OCI-LY3 (cell line): ENCODE measurements at regions not wholly inside any gene's neighbourhood (a gene's known extent, or its start where the extent isn't known, plus 50 kb on each side); places are given as distances from the start of the nearest gene placed in this dataset.

Experiments
- H2AFZ ChIP-seq: fragments of 200-600, 300-600 bp; shearing (Covaris generic); 2 replicates; pipeline ENCODE4 v1.6.0; 2014; ENCODE audit warnings: antibody characterized with exemption, low read depth, low read length
- H3K27ac ChIP-seq: fragments of 200-600, 300-600 bp; sonication (generic); 2 replicates; pipeline ENCODE4 v1.5.1; 2014; ENCODE audit warnings: mild to moderate bottlenecking, low read length, moderate library complexity, mixed read lengths
- H3K27me3 ChIP-seq: fragments of 200-600, 300-600 bp; sonication (generic); 2 replicates; pipeline ENCODE4 v1.6.1; 2014; ENCODE audit warnings: low read depth, low read length, mixed read lengths
- H3K36me3 ChIP-seq: fragments of 200-600, 300-600 bp; sonication (generic); replicated peaks from 2 replicates; pipeline ENCODE3; 2014; ENCODE audit warnings: low read depth, low read length, mixed read lengths
- H3K4me1 ChIP-seq: fragments of 300-600, 200-600 bp; sonication (generic); 2 replicates; pipeline ENCODE4 v1.6.1; 2014; ENCODE audit warnings: low read length, mixed read lengths
- H3K4me2 ChIP-seq: fragments of 200-600, 300-600 bp; sonication (generic); 2 replicates; pipeline ENCODE4 v1.6.1; 2014; ENCODE audit warnings: low read length, mixed read lengths
- H3K4me3 ChIP-seq: fragments of 300-600, 200-600 bp; sonication (generic); 2 replicates; pipeline ENCODE4 v1.5.1; 2014; ENCODE audit warnings: antibody characterized with exemption, mild to moderate bottlenecking, low read length, moderate library complexity
- H3K79me2 ChIP-seq: fragments of 300-600, 200-600 bp; shearing (Covaris generic); 2 replicates; pipeline ENCODE4 v1.6.1; 2014; ENCODE audit warnings: mild to moderate bottlenecking, low read length, mixed read lengths
- H3K9ac ChIP-seq: fragments of 300-600, 200-600 bp; shearing (Covaris generic); 2 replicates; pipeline ENCODE4 v1.6.0; 2014; ENCODE audit warnings: mild to moderate bottlenecking, low read length, moderate library complexity
- H3K9me3 ChIP-seq: fragments of 200-600, 300-600 bp; shearing (Covaris generic); 2 replicates; pipeline ENCODE4 v1.6.1; 2014; ENCODE audit warnings: low read length, mixed read lengths; ENCODE audit not compliant: insufficient read depth
- H4K20me1 ChIP-seq: fragments of 200-600, 300-600 bp; sonication (generic); 2 replicates; pipeline ENCODE4 v1.6.1; 2016; ENCODE audit warnings: low read length, mixed read lengths; ENCODE audit not compliant: insufficient read depth
- EZH2phosphoT487 ChIP-seq: fragments of 200-600 bp; shearing (Covaris generic); IDR thresholded peaks from 2 replicates; pipeline ENCODE4 v1.6.1; 2018; ENCODE audit warnings: antibody characterized with exemption, mixed run types, low read depth
- TF ChIP-seq, protein P1 (sequence below): fragments of 200-600, 300-600 bp; sonication (generic); IDR thresholded peaks from 2 replicates; pipeline ENCODE4 v1.5.1; 2014; ENCODE audit warnings: antibody characterized with exemption, low read length, low read depth

DNA sequence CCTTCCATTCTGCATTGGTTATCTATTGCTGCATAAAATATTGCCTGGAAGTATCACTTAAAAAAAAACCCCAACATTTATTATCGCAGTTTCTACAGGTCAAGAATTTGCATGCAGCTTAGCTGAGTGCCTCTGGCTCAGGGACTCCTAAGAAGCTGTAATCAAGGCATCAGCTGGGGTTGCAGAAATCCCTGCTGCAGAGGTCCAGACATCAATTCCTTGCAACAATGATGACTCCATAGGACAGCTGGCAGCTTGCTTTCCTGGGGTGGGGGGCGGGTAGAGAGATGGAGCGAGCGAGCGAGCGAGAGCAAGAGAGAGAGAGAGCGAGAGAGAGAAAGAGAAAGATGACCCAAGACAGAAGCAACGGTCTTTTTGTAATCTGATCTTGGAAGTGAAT lies 308.1 kb downstream of the HAPSTR1 start:
- Histone ChIP-seq H2AFZ (no peak overlapping the region), H3K4me3 (no peak overlapping the region), H4K20me1 (no peaks in the 10 kb centered on the region), H3K36me3 (no peaks in the 10 kb centered on the region), H3K9ac (no peak overlapping the region), H3K27ac (no peak overlapping the region), H3K4me1 (no peaks in the 10 kb centered on the region), H3K4me2 (no peak overlapping the region), H3K9me3 (no peaks in the 10 kb centered on the region), H3K79me2 (no peaks in the 10 kb centered on the region), H3K27me3 (peaks cover 7% of the 10 kb centered on the region; the same call in 1 of the 2 replicates)
- TF ChIP-seq, protein P1, sequence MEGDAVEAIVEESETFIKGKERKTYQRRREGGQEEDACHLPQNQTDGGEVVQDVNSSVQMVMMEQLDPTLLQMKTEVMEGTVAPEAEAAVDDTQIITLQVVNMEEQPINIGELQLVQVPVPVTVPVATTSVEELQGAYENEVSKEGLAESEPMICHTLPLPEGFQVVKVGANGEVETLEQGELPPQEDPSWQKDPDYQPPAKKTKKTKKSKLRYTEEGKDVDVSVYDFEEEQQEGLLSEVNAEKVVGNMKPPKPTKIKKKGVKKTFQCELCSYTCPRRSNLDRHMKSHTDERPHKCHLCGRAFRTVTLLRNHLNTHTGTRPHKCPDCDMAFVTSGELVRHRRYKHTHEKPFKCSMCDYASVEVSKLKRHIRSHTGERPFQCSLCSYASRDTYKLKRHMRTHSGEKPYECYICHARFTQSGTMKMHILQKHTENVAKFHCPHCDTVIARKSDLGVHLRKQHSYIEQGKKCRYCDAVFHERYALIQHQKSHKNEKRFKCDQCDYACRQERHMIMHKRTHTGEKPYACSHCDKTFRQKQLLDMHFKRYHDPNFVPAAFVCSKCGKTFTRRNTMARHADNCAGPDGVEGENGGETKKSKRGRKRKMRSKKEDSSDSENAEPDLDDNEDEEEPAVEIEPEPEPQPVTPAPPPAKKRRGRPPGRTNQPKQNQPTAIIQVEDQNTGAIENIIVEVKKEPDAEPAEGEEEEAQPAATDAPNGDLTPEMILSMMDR, result no peak
- no peak for TF ChIP-seq EZH2phosphoT487

DNA sequence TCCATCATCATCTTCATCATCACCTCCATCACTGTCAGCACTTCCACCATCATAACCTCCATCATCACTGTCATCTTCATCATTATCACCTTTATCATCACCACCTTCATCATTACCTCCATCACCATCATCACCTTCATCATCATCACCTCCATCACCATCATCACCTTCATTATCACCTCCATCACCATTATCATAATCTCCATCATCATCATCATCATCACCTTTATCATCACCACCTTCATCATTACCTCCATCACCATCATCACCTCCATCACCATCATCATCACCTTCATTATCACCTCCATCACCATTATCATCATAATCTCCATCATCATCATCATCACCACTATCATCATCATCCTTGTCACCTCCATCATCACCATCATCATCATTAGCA lies 309.7 kb downstream of the HAPSTR1 start:
- no peaks in the 10 kb centered on the region for H3K79me2 ChIP-seq
- no peaks in the 10 kb centered on the region for H3K9me3 ChIP-seq
- no peak for TF ChIP-seq EZH2phosphoT487
- TF ChIP-seq, protein P1, result no peak
- H4K20me1 ChIP-seq, result no peaks in the 10 kb centered on the region
- no peaks in the 10 kb centered on the region for H3K4me1 ChIP-seq
- no peak overlapping the region for H2AFZ ChIP-seq
- no peak overlapping the region for H3K9ac ChIP-seq
- no peak overlapping the region for H3K4me3 ChIP-seq
- H3K36me3 ChIP-seq, result no peaks in the 10 kb centered on the region
- H3K27me3 ChIP-seq, result peaks cover 7% of the 10 kb centered on the region; the same call in 1 of the 2 replicates
- H3K27ac ChIP-seq, result no peak overlapping the region
- H3K4me2 ChIP-seq, result no peak overlapping the region

DNA sequence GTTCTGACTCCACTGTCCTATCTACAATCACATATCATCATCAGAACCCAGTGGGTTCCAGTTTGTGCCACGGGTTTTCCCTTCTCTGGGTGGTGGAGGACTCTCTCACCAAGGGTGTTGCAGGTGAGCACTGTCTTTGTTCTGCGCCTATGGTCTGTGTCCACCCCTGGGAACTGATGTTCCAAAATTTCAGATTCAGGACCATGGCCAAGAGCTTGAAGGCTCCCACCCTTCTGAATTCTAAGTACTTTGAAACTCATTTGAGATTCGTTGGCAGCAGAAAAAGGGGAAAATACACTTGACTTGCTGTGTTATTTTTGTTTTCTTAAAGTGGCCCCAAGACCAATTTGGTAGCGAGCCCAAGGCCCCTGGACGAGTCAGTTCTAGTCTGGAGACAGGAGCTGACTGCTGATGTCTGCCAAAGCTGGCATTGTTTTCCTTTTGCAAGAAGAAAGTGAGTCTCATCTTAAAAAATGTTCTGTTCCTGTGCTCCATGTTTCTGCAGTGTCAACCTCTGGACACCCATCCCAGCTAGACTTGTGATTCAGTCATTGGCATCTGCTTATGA lies 310.9 kb downstream of the HAPSTR1 start:
- no peaks in the 10 kb centered on the region for H3K36me3 ChIP-seq
- no peaks in the 10 kb centered on the region for H3K79me2 ChIP-seq
- H3K27ac ChIP-seq, result no peak overlapping the region
- H3K9me3 ChIP-seq, result no peaks in the 10 kb centered on the region
- peaks cover 7% of the 10 kb centered on the region; the same call in 1 of the 2 replicates for H3K27me3 ChIP-seq
- H3K4me3 ChIP-seq, result no peak overlapping the region
- H4K20me1 ChIP-seq, result no peaks in the 10 kb centered on the region
- no peak for TF ChIP-seq EZH2phosphoT487
- TF ChIP-seq, protein P1, result no peak
- no peak overlapping the region for H3K4me2 ChIP-seq
- no peak overlapping the region for H2AFZ ChIP-seq
- no peak overlapping the region for H3K9ac ChIP-seq
- H3K4me1 ChIP-seq, result no peaks in the 10 kb centered on the region

DNA sequence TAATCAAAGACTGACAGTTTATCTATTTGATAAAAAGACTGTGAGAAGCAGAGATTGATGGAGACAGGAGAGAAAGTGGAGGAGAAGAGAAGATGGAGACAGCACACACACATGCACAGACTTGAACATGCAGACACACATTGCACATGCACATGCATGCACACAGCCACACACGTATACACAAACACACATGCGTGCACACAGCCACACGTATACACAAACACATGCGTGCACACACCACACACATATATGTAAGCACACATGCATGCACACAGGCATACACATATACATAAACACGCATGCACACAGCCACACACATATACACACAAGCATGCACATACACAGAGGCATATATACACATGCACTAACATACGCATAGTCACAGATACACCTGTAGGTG lies 313.4 kb downstream of the HAPSTR1 start:
- H3K9ac ChIP-seq, result no peak overlapping the region
- no peak overlapping the region for H3K4me2 ChIP-seq
- H3K4me1 ChIP-seq, result no peaks in the 10 kb centered on the region
- H3K79me2 ChIP-seq, result no peaks in the 10 kb centered on the region
- no peak for TF ChIP-seq EZH2phosphoT487
- TF ChIP-seq, protein P1, result no peak
- H3K27ac ChIP-seq, result no peak overlapping the region
- H2AFZ ChIP-seq, result no peak overlapping the region
- H4K20me1 ChIP-seq, result no peaks in the 10 kb centered on the region
- H3K36me3 ChIP-seq, result no peaks in the 10 kb centered on the region
- H3K9me3 ChIP-seq, result no peaks in the 10 kb centered on the region
- peaks cover 3% of the 10 kb centered on the region for H3K27me3 ChIP-seq
- H3K4me3 ChIP-seq, result no peak overlapping the region
